GM23248 (cell line): ENCODE measurements at regions not wholly inside any gene's neighbourhood (a gene's known extent, or its start where the extent isn't known, plus 50 kb on each side); places are given as distances from the start of the nearest gene placed in this dataset.

ENCODE experiments used
- EZH2 ChIP-seq: fragments of 200-600 bp; sonication (generic); IDR thresholded peaks from 2 replicates; pipeline ENCODE4 v1.6.1; 2018; ENCODE audit warnings: antibody characterized with exemption, mild to moderate bottlenecking; ENCODE audit not compliant: insufficient read depth, poor library complexity, severe bottlenecking
- EZH2phosphoT487 ChIP-seq: fragments of 200-600 bp; sonication (generic); IDR thresholded peaks from 2 replicates; pipeline ENCODE4 v1.6.1; 2018; ENCODE audit warnings: antibody characterized with exemption, moderate library complexity, mild to moderate bottlenecking, low read depth; ENCODE audit not compliant: insufficient read depth

- TF ChIP-seq EZH2 (no peak), EZH2phosphoT487 (no peak)
Observed at GRCh38 chr6:18985061-18985460, 597.9 kb downstream of the RNF144B start.
